HEK293 (cell line): ENCODE measurements at regions not wholly inside any gene's neighbourhood (a gene's known extent, or its start where the extent isn't known, plus 50 kb on each side); places are given as distances from the start of the nearest gene placed in this dataset.

Source experiments
- ZBTB20 ChIP-seq: fragments of 450-650 bp; formaldehyde crosslinking; IDR thresholded peaks from 2 replicates; pipeline ENCODE4 v1.5.1; 2016; ENCODE audit warnings: missing biosample characterization, missing genetic modification characterization
- ZNF10 ChIP-seq: fragments of 450-650 bp; formaldehyde crosslinking; IDR thresholded peaks from 2 replicates; pipeline ENCODE4 v1.5.1; 2017; ENCODE audit warnings: missing biosample characterization, missing genetic modification characterization
- ZNF610 ChIP-seq: fragments of 450-650 bp; formaldehyde crosslinking; IDR thresholded peaks from 2 replicates; pipeline ENCODE4 v1.5.1; 2016; ENCODE audit warnings: missing biosample characterization, missing genetic modification characterization, borderline replicate concordance
- TF ChIP-seq, protein P1 (sequence below): fragments of 450-650 bp; formaldehyde crosslinking; IDR thresholded peaks from 2 replicates; pipeline ENCODE4 v1.5.1; 2017; ENCODE audit warnings: missing biosample characterization, missing genetic modification characterization
- TF ChIP-seq, protein P2 (sequence below): fragments of 450-650 bp; formaldehyde crosslinking; IDR thresholded peaks from 2 replicates; pipeline ENCODE4 v1.5.1; 2016; ENCODE audit warnings: missing biosample characterization, missing genetic modification characterization

DNA sequence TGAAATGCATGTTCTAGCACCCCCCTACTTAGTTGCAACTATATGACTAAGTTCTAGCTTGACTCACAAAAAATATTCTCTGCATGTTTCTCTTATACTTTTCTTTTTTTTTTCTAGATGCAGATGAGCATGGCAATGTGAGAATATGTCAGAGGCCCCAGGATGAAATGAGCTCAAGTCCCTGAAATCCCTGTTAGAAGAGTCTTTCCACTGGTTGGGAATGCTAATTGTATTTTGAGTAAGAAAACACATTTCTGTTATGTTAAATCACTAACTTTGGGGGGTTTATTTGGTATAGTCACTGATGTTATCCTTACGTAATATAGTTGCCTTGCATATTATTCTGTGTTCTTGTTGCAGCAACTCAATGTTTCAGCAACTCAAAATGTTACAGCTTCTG is 306.1 kb upstream of the CCDC179 start:
- TF ChIP-seq ZNF610 (tag by site-specific recombination) (no peak), ZNF10 (tag by site-specific recombination) (no peak), ZBTB20 (no peak)
- TF ChIP-seq, protein P1, sequence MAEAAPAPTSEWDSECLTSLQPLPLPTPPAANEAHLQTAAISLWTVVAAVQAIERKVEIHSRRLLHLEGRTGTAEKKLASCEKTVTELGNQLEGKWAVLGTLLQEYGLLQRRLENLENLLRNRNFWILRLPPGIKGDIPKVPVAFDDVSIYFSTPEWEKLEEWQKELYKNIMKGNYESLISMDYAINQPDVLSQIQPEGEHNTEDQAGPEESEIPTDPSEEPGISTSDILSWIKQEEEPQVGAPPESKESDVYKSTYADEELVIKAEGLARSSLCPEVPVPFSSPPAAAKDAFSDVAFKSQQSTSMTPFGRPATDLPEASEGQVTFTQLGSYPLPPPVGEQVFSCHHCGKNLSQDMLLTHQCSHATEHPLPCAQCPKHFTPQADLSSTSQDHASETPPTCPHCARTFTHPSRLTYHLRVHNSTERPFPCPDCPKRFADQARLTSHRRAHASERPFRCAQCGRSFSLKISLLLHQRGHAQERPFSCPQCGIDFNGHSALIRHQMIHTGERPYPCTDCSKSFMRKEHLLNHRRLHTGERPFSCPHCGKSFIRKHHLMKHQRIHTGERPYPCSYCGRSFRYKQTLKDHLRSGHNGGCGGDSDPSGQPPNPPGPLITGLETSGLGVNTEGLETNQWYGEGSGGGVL (tag by site-specific recombination) = no peak
- TF ChIP-seq, protein P2, sequence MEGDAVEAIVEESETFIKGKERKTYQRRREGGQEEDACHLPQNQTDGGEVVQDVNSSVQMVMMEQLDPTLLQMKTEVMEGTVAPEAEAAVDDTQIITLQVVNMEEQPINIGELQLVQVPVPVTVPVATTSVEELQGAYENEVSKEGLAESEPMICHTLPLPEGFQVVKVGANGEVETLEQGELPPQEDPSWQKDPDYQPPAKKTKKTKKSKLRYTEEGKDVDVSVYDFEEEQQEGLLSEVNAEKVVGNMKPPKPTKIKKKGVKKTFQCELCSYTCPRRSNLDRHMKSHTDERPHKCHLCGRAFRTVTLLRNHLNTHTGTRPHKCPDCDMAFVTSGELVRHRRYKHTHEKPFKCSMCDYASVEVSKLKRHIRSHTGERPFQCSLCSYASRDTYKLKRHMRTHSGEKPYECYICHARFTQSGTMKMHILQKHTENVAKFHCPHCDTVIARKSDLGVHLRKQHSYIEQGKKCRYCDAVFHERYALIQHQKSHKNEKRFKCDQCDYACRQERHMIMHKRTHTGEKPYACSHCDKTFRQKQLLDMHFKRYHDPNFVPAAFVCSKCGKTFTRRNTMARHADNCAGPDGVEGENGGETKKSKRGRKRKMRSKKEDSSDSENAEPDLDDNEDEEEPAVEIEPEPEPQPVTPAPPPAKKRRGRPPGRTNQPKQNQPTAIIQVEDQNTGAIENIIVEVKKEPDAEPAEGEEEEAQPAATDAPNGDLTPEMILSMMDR (tag by site-specific recombination) = no peak
